ENCODE measurements at regions not wholly inside any gene's neighbourhood (a gene's known extent, or its start where the extent isn't known, plus 50 kb on each side); places are given as distances from the start of the nearest gene placed in this dataset.
"Not testable (repeated sequence)": the region's sequence is repeated elsewhere in the genome, so short reads cannot be mapped to it uniquely, and the experiment has no call there.

GRCh38 chr3:20742903-20743552, 557.0 kb upstream of the SGO1 start:
- Histone ChIP-seq H3K27me3 (ENCODE audit: insufficient read depth, low read length, poor library complexity, severe bottlenecking) (no peaks in the 10 kb centered on the region), H3K27ac (ENCODE audit: low read depth, low read length) (no peak overlapping the region), H3K9me3 (ENCODE audit: low read length) (no peaks in the 10 kb centered on the region), H3K36me3 (ENCODE audit: insufficient read depth, low read length) (no peaks in the 10 kb centered on the region), H3K4me1 (ENCODE audit: insufficient read depth, low read length) (no peaks in the 10 kb centered on the region), H3K4me3 (ENCODE audit: low read length) (no peak overlapping the region)
- Mint-ChIP-seq H3K36me3 (no peaks in the 10 kb centered on the region), H3K27me3 (no peaks in the 10 kb centered on the region), H3K27ac (no peak overlapping the region), H3K9me3 (peaks cover 3 to 9% (median 6%) of the 10 kb centered on the region in 5 donors), H3K4me1 (no peaks in the 10 kb centered on the region), H3K4me3 (no peak overlapping the region)
- no peak for DNase-seq
- ChIA-PET POLR2A (no interaction called here), CTCF (no interaction called here)

GRCh38 chr3:20741381-20741780, 555.4 kb upstream of the SGO1 start:
- no peak overlapping the region for H3K4me3 ChIP-seq (ENCODE audit: low read length)

GRCh38 chr3:20739814-20740213, 553.8 kb upstream of the SGO1 start:
- no peaks in the 10 kb centered on the region for H3K36me3 Mint-ChIP-seq
- peaks cover 0 to 12% (median 0%) of the 10 kb centered on the region in 5 donors for H3K9me3 Mint-ChIP-seq
- POLR2A ChIA-PET = no interaction called here
- Histone ChIP-seq H3K4me1 (ENCODE audit: insufficient read depth, low read length) (no peaks in the 10 kb centered on the region), H3K27ac (ENCODE audit: low read depth, low read length) (no peak overlapping the region), H3K4me3 (ENCODE audit: low read length) (no peak overlapping the region), H3K9me3 (ENCODE audit: low read length) (no peaks in the 10 kb centered on the region), H3K36me3 (ENCODE audit: insufficient read depth, low read length) (no peaks in the 10 kb centered on the region), H3K27me3 (ENCODE audit: insufficient read depth, low read length, poor library complexity, severe bottlenecking) (no peaks in the 10 kb centered on the region)
- no peak for DNase-seq
- no peak overlapping the region for H3K4me3 Mint-ChIP-seq
- no peak overlapping the region for H3K27ac Mint-ChIP-seq
- H3K27me3 Mint-ChIP-seq = no peaks in the 10 kb centered on the region
- no peaks in the 10 kb centered on the region for H3K4me1 Mint-ChIP-seq
- CTCF ChIA-PET = no interaction called here

More at GRCh38 chr3:20741381-20741780, 555.4 kb upstream of the SGO1 start:
- H3K27me3 Mint-ChIP-seq = no peaks in the 10 kb centered on the region
- no peak for DNase-seq
- no peak overlapping the region for H3K4me3 Mint-ChIP-seq
- no peaks in the 10 kb centered on the region for H3K36me3 ChIP-seq (ENCODE audit: insufficient read depth, low read length)
- H3K9me3 Mint-ChIP-seq = peaks cover 0 to 12% (median 0%) of the 10 kb centered on the region in 5 donors
- H3K27ac Mint-ChIP-seq = no peak overlapping the region
- no peaks in the 10 kb centered on the region for H3K9me3 ChIP-seq (ENCODE audit: low read length)
- no peaks in the 10 kb centered on the region for H3K36me3 Mint-ChIP-seq
- ChIA-PET CTCF (no interaction called here), POLR2A (no interaction called here)
- H3K4me1 ChIP-seq (ENCODE audit: insufficient read depth, low read length) = no peaks in the 10 kb centered on the region
- H3K27me3 ChIP-seq (ENCODE audit: insufficient read depth, low read length, poor library complexity, severe bottlenecking) = no peaks in the 10 kb centered on the region
- no peak overlapping the region for H3K27ac ChIP-seq (ENCODE audit: low read depth, low read length)
- no peaks in the 10 kb centered on the region for H3K4me1 Mint-ChIP-seq

GRCh38 chr3:20736287-20736852, 550.4 kb upstream of the SGO1 start:
- ChIA-PET POLR2A (no interaction called here), CTCF (no interaction called here)
- no peak overlapping the region for H3K4me3 ChIP-seq (ENCODE audit: low read length)
- Mint-ChIP-seq H3K36me3 (no peaks in the 10 kb centered on the region), H3K4me1 (no peaks in the 10 kb centered on the region), H3K9me3 (peaks cover 0 to 14% (median 7%) of the 10 kb centered on the region in 5 donors), H3K4me3 (no peak overlapping the region), H3K27ac (no peak overlapping the region), H3K27me3 (no peaks in the 10 kb centered on the region)
- H3K4me1 ChIP-seq (ENCODE audit: insufficient read depth, low read length) = no peaks in the 10 kb centered on the region
- no peak for DNase-seq
- H3K36me3 ChIP-seq (ENCODE audit: insufficient read depth, low read length) = no peaks in the 10 kb centered on the region
- H3K27ac ChIP-seq (ENCODE audit: low read depth, low read length) = no peak overlapping the region
- H3K9me3 ChIP-seq (ENCODE audit: low read length) = peaks cover 5% of the 10 kb centered on the region
- no peaks in the 10 kb centered on the region for H3K27me3 ChIP-seq (ENCODE audit: insufficient read depth, low read length, poor library complexity, severe bottlenecking)

GRCh38 chr3:20729185-20729584, 543.2 kb upstream of the SGO1 start:
- H3K27me3 Mint-ChIP-seq = no peaks in the 10 kb centered on the region
- Histone ChIP-seq H3K4me3 (ENCODE audit: low read length) (no peak overlapping the region), H3K4me1 (ENCODE audit: insufficient read depth, low read length) (no peaks in the 10 kb centered on the region), H3K36me3 (ENCODE audit: insufficient read depth, low read length) (no peaks in the 10 kb centered on the region), H3K9me3 (ENCODE audit: low read length) (peaks cover 5% of the 10 kb centered on the region), H3K27me3 (ENCODE audit: insufficient read depth, low read length, poor library complexity, severe bottlenecking) (no peaks in the 10 kb centered on the region), H3K27ac (ENCODE audit: low read depth, low read length) (no peak overlapping the region)
- no peak overlapping the region for H3K27ac Mint-ChIP-seq
- H3K9me3 Mint-ChIP-seq = peaks cover 18 to 53% (median 34%) of the 10 kb centered on the region in 5 donors
- no peak overlapping the region for H3K4me3 Mint-ChIP-seq
- ChIA-PET CTCF (no interaction called here), POLR2A (no interaction called here)
- H3K36me3 Mint-ChIP-seq = no peaks in the 10 kb centered on the region
- no peaks in the 10 kb centered on the region for H3K4me1 Mint-ChIP-seq
- no peak for DNase-seq

- POLR2A ChIA-PET = no interaction called here
- H3K9me3 Mint-ChIP-seq = peaks cover 22 to 51% (median 30%) of the 10 kb centered on the region in 5 donors
Measured at GRCh38 chr3:20726786-20727185, 540.8 kb upstream of the SGO1 start.

GRCh38 chr3:20724241-20724640, 538.2 kb upstream of the SGO1 start:
- Mint-ChIP-seq H3K4me1 (no peaks in the 10 kb centered on the region), H3K36me3 (no peaks in the 10 kb centered on the region), H3K9me3 (peaks cover 23 to 48% (median 29%) of the 10 kb centered on the region in 5 donors), H3K4me3 (no peak overlapping the region), H3K27me3 (no peaks in the 10 kb centered on the region), H3K27ac (no peak overlapping the region)
- H3K27ac ChIP-seq (ENCODE audit: low read depth, low read length) = no peak overlapping the region
- H3K36me3 ChIP-seq (ENCODE audit: insufficient read depth, low read length) = no peaks in the 10 kb centered on the region
- DNase-seq = no peak
- no peaks in the 10 kb centered on the region for H3K4me1 ChIP-seq (ENCODE audit: insufficient read depth, low read length)
- POLR2A ChIA-PET = no interaction called here
- CTCF ChIA-PET = no interaction called here
- H3K9me3 ChIP-seq (ENCODE audit: low read length) = no peaks in the 10 kb centered on the region
- no peaks in the 10 kb centered on the region for H3K27me3 ChIP-seq (ENCODE audit: insufficient read depth, low read length, poor library complexity, severe bottlenecking)
- no peak overlapping the region for H3K4me3 ChIP-seq (ENCODE audit: low read length)

More at GRCh38 chr3:20726786-20727185, 540.8 kb upstream of the SGO1 start:
- Mint-ChIP-seq H3K36me3 (no peaks in the 10 kb centered on the region), H3K27me3 (no peaks in the 10 kb centered on the region), H3K4me1 (no peaks in the 10 kb centered on the region), H3K27ac (no peak overlapping the region), H3K4me3 (no peak overlapping the region)
- DNase-seq = no peak
- no peaks in the 10 kb centered on the region for H3K27me3 ChIP-seq (ENCODE audit: insufficient read depth, low read length, poor library complexity, severe bottlenecking)
- peaks cover under 1% of the 10 kb centered on the region for H3K9me3 ChIP-seq (ENCODE audit: low read length)
- no peak overlapping the region for H3K27ac ChIP-seq (ENCODE audit: low read depth, low read length)
- H3K4me1 ChIP-seq (ENCODE audit: insufficient read depth, low read length) = no peaks in the 10 kb centered on the region
- H3K4me3 ChIP-seq (ENCODE audit: low read length) = no peak overlapping the region
- CTCF ChIA-PET = no interaction called here
- H3K36me3 ChIP-seq (ENCODE audit: insufficient read depth, low read length) = no peaks in the 10 kb centered on the region

- POLR2A ChIA-PET; DNase-seq; H3K27me3 ChIP-seq (ENCODE audit: insufficient read depth, low read length, poor library complexity, severe bottlenecking); H3K36me3 ChIP-seq (ENCODE audit: insufficient read depth, low read length); H3K27ac Mint-ChIP-seq; H3K4me3 Mint-ChIP-seq; H3K4me1 ChIP-seq (ENCODE audit: insufficient read depth, low read length); H3K4me1 Mint-ChIP-seq; H3K36me3 Mint-ChIP-seq; H3K4me3 ChIP-seq (ENCODE audit: low read length); CTCF ChIA-PET; H3K27ac ChIP-seq (ENCODE audit: low read depth, low read length); H3K27me3 Mint-ChIP-seq; H3K9me3 ChIP-seq (ENCODE audit: low read length): not testable (repeated sequence)
- H3K9me3 Mint-ChIP-seq = peaks cover 25 to 57% (median 27%) of the 10 kb centered on the region in 5 donors
Measured at GRCh38 chr3:20716425-20716824, 530.4 kb upstream of the SGO1 start.
